IPS DF 6.9 (cell line): ENCODE measurements at regions not wholly inside any gene's neighbourhood (a gene's known extent, or its start where the extent isn't known, plus 50 kb on each side); places are given as distances from the start of the nearest gene placed in this dataset.

Experiments used
- DNase-seq: peaks from one replicate; pipeline ENCODE4 v3.0.0-alpha.2; 2013; ENCODE audit warnings: low read depth, low spot score
- H3K27ac ChIP-seq: one replicate; pipeline ENCODE4 v1.5.1; 2013; ENCODE audit warnings: low read length, control low read depth
- H3K27me3 ChIP-seq: 2 replicates; pipeline ENCODE4 v1.6.1; 2013; ENCODE audit warnings: mild to moderate bottlenecking, low read length; ENCODE audit not compliant: control insufficient read depth, insufficient read depth
- H3K36me3 ChIP-seq: 2 replicates; pipeline ENCODE4 v1.6.1; 2013; ENCODE audit warnings: low read length; ENCODE audit not compliant: control insufficient read depth, insufficient read depth
- H3K4me1 ChIP-seq: 2 replicates; pipeline ENCODE4 v1.6.1; 2013; ENCODE audit warnings: low read length; ENCODE audit not compliant: control insufficient read depth, insufficient read depth
- H3K4me3 ChIP-seq: 2 replicates; pipeline ENCODE4 v1.5.1; 2013; ENCODE audit warnings: mild to moderate bottlenecking, low read length
- H3K9me3 ChIP-seq: 2 replicates; pipeline ENCODE4 v1.6.1; 2013; ENCODE audit warnings: low read length, inconsistent platforms; ENCODE audit not compliant: control insufficient read depth, insufficient read depth
- WGBS: extraction: QIAGEN DNeasy Blood & Tissue Kit; methylation state at CpG from one replicate; pipeline ENCODE4 v1.1.7; 2013; ENCODE audit warnings: mixed read lengths, missing lambda C conversion rate; ENCODE audit not compliant: insufficient read length, insufficient coverage; 5-methylcytosine and 5-hydroxymethylcytosine counted together

DNA sequence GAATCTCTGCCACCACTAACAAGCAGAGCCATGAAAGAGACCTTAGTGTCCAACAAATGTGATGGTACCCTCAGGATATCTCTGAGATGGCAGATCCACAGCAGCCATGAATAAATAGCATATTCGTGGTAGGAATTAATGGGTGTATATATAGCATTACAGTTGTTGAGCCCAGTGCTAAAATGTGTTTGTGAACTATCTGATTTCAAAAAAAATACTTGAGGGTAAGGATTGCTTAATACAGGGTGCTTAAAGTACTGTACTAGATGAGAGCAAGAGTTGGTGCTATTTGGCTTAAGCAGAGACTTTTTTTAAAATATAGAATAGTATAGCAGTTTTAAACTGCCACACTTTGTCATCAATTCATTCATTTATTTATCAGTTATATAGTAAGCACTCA, 101.5 kb upstream of the GALNT5 start:
- no CpG with 5 or more reads among the region's 1 CpG for WGBS

DNA sequence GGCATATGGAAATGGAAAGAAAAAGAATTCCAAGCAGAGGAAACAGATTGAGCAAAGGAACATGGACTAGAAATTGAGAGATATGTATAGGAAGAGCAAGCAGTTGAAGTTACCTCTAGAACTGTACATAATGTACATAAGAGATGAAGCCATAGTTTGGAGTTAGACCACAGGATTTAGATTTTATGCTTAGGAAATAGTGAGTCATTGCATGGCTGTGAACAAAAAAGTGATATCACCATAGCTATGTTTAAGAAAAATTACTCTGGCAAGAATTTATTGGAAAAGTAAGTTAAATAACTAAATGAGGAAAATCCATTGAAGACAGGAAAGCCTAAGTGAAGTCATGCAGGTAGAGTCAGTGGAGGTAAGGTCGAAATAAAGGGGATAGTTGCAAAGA, 99.4 kb upstream of the GALNT5 start:
- no peaks in the 10 kb centered on the region for H3K36me3 ChIP-seq
- H3K4me1 ChIP-seq = no peaks in the 10 kb centered on the region
- no peaks in the 10 kb centered on the region for H3K27me3 ChIP-seq
- H3K4me3 ChIP-seq = no peak overlapping the region
- no peaks in the 10 kb centered on the region for H3K9me3 ChIP-seq
- no CpG with 5 or more reads among the region's 1 CpG for WGBS
- no peak for DNase-seq
- no peak overlapping the region for H3K27ac ChIP-seq

More for the DNA sequence above, 101.5 kb upstream of the GALNT5 start:
- Histone ChIP-seq H3K4me3 (no peak overlapping the region), H3K4me1 (no peaks in the 10 kb centered on the region), H3K36me3 (no peaks in the 10 kb centered on the region), H3K9me3 (no peaks in the 10 kb centered on the region), H3K27ac (no peak overlapping the region), H3K27me3 (no peaks in the 10 kb centered on the region)
- DNase-seq = no peak

DNA sequence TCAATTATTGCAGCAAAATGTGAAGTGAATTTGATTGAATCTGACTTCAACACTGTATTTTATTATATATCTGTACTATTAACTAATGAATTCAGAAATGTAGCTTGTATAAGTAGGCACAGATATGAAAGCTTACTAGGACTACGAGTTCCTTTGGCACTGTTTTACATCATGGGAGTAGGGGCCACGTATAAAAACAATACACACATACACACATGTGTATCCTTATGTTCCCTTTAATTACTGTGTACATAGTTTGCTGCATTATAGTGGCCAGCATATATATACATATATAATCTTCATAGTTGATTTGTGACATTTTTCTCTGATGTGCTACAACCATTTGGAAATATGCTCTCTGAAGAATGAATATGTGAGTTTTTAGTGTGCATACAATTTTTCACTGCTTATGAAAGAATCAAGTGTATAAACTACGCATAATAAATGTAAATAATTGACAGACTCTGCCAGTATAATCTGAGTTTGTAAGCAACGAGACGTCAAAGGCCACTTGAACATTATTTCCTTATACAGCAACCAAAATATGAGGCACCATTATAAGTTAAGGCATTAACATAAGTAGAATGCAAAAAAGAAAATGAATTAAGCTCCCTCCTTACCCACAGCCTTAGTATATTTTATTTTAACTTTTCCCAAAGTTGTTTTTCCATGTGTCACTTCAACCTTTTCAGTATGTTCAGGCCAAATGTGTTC, 98.1 kb upstream of the GALNT5 start:
- no peak for DNase-seq
- H3K4me3 ChIP-seq = no peak overlapping the region
- no peaks in the 10 kb centered on the region for H3K36me3 ChIP-seq
- WGBS = no CpG with 5 or more reads among the region's 5 CpGs
- no peaks in the 10 kb centered on the region for H3K9me3 ChIP-seq
- H3K4me1 ChIP-seq = no peaks in the 10 kb centered on the region
- H3K27ac ChIP-seq = no peak overlapping the region
- no peaks in the 10 kb centered on the region for H3K27me3 ChIP-seq

DNA sequence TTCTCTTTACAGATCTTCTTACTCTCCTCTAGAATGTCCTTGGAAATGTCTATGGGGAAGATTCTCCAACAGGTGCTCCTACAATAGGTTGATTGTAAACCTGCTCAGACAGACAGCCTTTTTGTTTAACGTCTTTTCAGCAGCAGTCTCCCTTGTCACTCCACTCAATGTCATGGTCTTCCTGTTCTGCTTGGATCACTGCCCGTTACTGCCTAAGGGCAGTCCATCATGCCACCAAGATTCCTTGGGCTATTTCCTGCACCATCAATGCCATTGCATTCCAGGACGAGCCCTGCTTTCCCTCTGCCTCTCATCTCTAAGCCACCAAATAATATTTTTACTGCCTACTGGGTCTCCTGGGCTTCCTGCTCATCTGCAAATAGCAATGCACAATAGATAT, 97.4 kb upstream of the GALNT5 start:
- no peak for DNase-seq
- WGBS = no CpG with 5 or more reads among the region's 3 CpGs
- Histone ChIP-seq H3K9me3 (no peaks in the 10 kb centered on the region), H3K27me3 (no peaks in the 10 kb centered on the region), H3K4me1 (no peaks in the 10 kb centered on the region), H3K4me3 (no peak overlapping the region), H3K36me3 (no peaks in the 10 kb centered on the region), H3K27ac (no peak overlapping the region)

DNA sequence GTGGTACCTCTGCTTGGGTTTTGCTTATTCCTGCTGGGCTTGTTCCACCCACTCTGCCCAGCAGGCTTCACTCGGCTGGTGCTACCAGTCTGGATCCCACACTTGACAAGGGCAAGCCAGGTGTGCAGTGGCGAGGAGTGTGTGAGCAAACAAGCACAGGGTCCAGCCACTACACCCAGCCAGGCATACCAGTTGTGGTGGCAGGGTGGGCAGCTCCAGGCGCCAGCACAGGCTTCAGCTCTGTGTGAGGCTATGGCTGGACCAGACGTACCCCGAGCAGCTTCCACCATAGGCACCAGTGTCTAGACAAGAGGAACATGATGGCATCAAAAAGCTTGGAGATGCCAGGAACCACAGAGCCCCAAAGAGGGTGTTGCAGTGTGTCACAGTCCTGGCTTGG, 93.1 kb upstream of the GALNT5 start:
- no peaks in the 10 kb centered on the region for H3K27me3 ChIP-seq
- no CpG with 5 or more reads among the region's 5 CpGs for WGBS
- H3K27ac ChIP-seq = no peak overlapping the region
- no peaks in the 10 kb centered on the region for H3K4me1 ChIP-seq
- no peaks in the 10 kb centered on the region for H3K36me3 ChIP-seq
- no peak overlapping the region for H3K4me3 ChIP-seq
- no peak for DNase-seq
- no peaks in the 10 kb centered on the region for H3K9me3 ChIP-seq

DNA sequence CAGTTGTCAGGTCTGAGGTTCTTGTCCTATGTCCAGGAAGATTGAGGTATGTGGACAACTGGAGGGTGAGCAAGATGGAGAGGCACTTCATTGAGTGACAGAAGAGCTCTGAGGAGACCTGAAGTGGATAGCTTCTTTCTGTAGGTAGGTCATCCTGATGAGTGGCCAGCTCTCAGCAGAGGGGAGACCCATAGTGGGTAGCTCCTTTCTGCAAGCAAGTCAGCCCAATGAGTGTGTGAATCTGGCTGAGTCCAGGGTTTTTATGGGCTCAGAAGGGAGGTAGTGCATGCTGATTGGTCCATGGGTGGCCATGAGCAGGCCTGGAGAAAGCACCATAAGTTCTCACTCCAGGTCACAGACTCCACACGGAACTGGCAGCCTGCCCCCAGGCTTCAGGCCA, 92.6 kb upstream of the GALNT5 start:
- H3K9me3 ChIP-seq = no peaks in the 10 kb centered on the region
- whole genome bisulfite sequencing = no CpG with 5 or more reads among the region's 1 CpG

DNA sequence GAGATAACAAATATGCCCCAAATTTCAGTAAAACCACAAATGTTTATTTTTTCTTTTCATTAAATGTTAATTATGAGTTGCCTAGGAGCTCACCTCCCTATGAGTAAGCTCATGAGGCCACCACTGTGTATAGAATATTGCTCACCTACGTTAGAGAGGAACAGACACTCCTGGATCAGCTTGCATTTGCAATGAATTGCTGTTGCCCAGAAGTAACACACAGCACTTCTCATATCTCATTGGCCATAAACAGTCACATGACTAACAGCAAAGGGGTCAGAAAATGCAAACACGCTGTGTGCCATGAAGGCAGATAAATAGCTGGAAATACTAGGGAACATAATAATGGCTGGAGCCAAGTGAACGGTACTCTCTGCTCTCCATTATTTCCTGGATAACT, 89.0 kb upstream of the GALNT5 start:
- Histone ChIP-seq H3K9me3 (no peaks in the 10 kb centered on the region), H3K27ac (no peak overlapping the region), H3K4me1 (no peaks in the 10 kb centered on the region), H3K36me3 (no peaks in the 10 kb centered on the region), H3K4me3 (no peak overlapping the region), H3K27me3 (no peaks in the 10 kb centered on the region)
- no peak for DNase-seq
- no CpG with 5 or more reads among the region's 3 CpGs for WGBS

More for the DNA sequence above, 92.6 kb upstream of the GALNT5 start:
- no peaks in the 10 kb centered on the region for H3K4me1 ChIP-seq
- no peak for DNase-seq
- H3K27ac ChIP-seq = no peak overlapping the region
- no peaks in the 10 kb centered on the region for H3K27me3 ChIP-seq
- H3K4me3 ChIP-seq = no peak overlapping the region
- H3K36me3 ChIP-seq = no peaks in the 10 kb centered on the region

DNA sequence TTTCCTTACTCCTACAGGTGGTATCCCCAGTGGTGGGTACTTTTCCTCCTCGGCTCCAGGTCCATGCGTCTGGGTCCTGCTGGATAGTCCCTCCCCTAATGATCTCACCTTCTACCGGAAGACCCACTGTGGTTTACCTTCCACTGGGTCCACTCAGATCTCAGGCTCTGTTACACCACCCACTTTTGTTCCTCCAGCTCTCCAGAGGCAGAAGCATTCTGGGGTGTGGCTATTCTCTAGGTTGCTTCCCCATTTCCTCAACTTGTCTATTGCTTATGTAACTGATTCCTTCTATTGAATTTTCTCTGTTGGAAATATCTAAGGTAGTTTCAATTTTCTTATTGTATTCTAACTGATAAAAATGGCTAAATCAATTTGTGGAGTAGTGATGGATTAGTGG, 87.6 kb upstream of the GALNT5 start:
- no peak overlapping the region for H3K4me3 ChIP-seq
- no peaks in the 10 kb centered on the region for H3K9me3 ChIP-seq
- no peaks in the 10 kb centered on the region for H3K4me1 ChIP-seq
- DNase-seq = no peak
- H3K36me3 ChIP-seq = no peaks in the 10 kb centered on the region
- H3K27me3 ChIP-seq = no peaks in the 10 kb centered on the region
- no peak overlapping the region for H3K27ac ChIP-seq
- WGBS = no CpG with 5 or more reads among the region's 3 CpGs

DNA sequence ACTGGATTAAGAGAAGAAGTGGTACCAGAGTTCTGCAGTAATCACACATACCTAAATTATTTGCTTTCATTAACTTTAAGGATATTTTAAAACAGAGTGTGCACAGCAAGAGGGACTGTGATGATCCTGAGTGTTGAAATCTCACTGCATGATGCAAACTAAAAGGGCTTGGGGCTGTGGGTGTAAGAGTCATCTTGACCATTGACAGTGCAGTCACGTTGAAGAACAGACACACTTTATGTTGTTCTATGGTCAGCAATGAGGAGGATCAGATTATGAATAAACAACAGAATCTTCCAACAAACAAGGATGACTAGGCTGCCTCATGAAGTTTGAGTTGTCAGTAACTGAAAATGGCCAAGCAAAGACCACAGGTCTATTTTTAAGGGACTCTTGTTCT, 87.2 kb upstream of the GALNT5 start:
- no peaks in the 10 kb centered on the region for H3K36me3 ChIP-seq
- no peak overlapping the region for H3K4me3 ChIP-seq
- no peaks in the 10 kb centered on the region for H3K9me3 ChIP-seq
- H3K4me1 ChIP-seq = no peaks in the 10 kb centered on the region
- H3K27me3 ChIP-seq = no peaks in the 10 kb centered on the region
- DNase-seq = no peak
- H3K27ac ChIP-seq = no peak overlapping the region
- no CpG with 5 or more reads among the region's 1 CpG for WGBS

DNA sequence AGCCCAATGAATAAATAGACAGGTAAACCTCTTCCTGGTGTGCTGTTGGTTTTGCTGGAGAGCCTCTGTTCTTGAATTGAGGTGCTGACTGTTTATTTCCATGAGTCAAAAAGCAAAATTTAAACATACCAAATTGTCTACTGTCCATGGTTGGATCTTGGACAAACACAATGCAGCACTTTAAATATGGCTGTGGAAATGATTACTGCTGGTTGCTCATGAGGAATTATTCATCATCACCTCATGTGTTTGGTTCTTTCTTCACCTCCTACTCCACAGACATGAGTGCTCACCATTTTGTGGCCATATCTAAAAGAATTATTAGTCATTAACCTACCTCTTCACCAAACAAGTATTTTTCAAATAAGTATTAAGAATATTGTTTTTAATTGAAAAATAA, 85.3 kb upstream of the GALNT5 start:
- Histone ChIP-seq H3K36me3 (no peaks in the 10 kb centered on the region), H3K27ac (no peak overlapping the region), H3K27me3 (no peaks in the 10 kb centered on the region), H3K4me1 (no peaks in the 10 kb centered on the region), H3K4me3 (no peak overlapping the region), H3K9me3 (no peaks in the 10 kb centered on the region)
- no peak for DNase-seq

DNA sequence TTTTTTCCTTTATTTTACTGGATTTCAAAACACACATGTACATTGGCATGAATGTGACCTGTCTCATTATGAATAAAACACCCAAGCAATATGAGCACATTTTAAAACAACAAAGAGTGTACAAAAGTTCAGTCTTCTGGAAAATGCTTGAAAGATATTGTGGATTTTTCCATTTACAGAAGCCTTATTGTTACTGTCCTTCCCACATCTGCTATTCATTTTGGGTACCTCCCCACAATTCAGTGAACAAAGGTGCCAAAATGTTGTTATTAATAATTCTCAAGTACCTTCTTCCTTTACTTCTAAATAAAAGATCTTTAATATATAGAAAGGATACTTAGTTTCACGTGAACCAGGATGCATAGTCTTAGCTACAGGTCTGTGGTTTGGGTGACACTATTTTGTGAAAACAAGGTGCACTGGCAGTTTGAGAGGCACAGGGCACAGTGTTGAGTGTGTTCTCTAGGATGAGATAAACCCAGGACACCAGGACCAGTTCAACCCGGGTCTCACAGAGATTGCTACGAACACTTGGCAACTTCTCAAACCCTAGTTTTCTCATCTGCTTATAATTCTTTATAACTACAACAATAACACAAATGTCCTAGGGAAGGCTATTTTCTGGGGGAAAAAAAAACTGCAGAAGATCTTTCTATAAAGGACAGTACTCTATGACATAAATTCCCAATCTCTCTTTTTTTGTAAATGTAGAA, 84.5 kb upstream of the GALNT5 start:
- no peak for DNase-seq
- Histone ChIP-seq H3K27me3 (no peaks in the 10 kb centered on the region), H3K4me1 (no peaks in the 10 kb centered on the region), H3K27ac (no peak overlapping the region), H3K4me3 (no peak overlapping the region), H3K9me3 (no peaks in the 10 kb centered on the region), H3K36me3 (no peaks in the 10 kb centered on the region)
- WGBS = no CpG with 5 or more reads among the region's 3 CpGs
